GM18909 (cell line): ENCODE measurements at regions not wholly inside any gene's neighbourhood (a gene's known extent, or its start where the extent isn't known, plus 50 kb on each side); places are given as distances from the start of the nearest gene placed in this dataset.

Experiments used
- ATAC-seq: cut with Tn5 transposase; IDR thresholded peaks from one replicate; pipeline ENCODE4 v1.9.1; 2021; ENCODE audit warnings: mild to moderate bottlenecking; ENCODE audit not compliant: unreplicated experiment, poor library complexity

GRCh38 chr21:15354516-15354915, 289.7 kb upstream of the NRIP1 start:
- no peak for ATAC-seq

GRCh38 chr21:15355066-15355465, 290.3 kb upstream of the NRIP1 start:
- ATAC-seq: no peak

- no peak for ATAC-seq
These were observed 294.5 kb upstream of the NRIP1 start for GRCh38 chr21:15359251-15359650.

- ATAC-seq: no peak
These were observed 297.7 kb upstream of the NRIP1 start for GRCh38 chr21:15362458-15362857.

- ATAC-seq: no peak
These were observed 299.1 kb upstream of the NRIP1 start for GRCh38 chr21:15363921-15364320.

GRCh38 chr21:15365751-15366392, 301.1 kb upstream of the NRIP1 start:
- ATAC-seq: no peak

GRCh38 chr21:15366555-15366954, 301.8 kb upstream of the NRIP1 start:
- no peak for ATAC-seq

GRCh38 chr21:15367061-15367626, 302.3 kb upstream of the NRIP1 start:
- no peak for ATAC-seq

- ATAC-seq: no peak
These were observed 305.7 kb upstream of the NRIP1 start for GRCh38 chr21:15370462-15370975.

- no peak for ATAC-seq
These were observed 309.1 kb upstream of the NRIP1 start for GRCh38 chr21:15373941-15374340.

- ATAC-seq: no peak
These were observed 315.0 kb upstream of the NRIP1 start for GRCh38 chr21:15379776-15380175.

GRCh38 chr21:15383588-15383987, 318.8 kb upstream of the NRIP1 start:
- ATAC-seq: no peak

GRCh38 chr21:15390049-15390448, 325.2 kb upstream of the NRIP1 start:
- no peak for ATAC-seq

GRCh38 chr21:15397258-15397657, 332.5 kb upstream of the NRIP1 start:
- no peak for ATAC-seq

GRCh38 chr21:15400905-15401304, 328.9 kb upstream of the USP25 start:
- no peak for ATAC-seq

- no peak for ATAC-seq
These were observed 328.5 kb upstream of the USP25 start for GRCh38 chr21:15401331-15401730.

- ATAC-seq: no peak
These were observed 324.6 kb upstream of the USP25 start for GRCh38 chr21:15405214-15405613.

- no peak for ATAC-seq
These were observed 323.0 kb upstream of the USP25 start for GRCh38 chr21:15406791-15407190.

GRCh38 chr21:15407585-15407984, 322.2 kb upstream of the USP25 start:
- ATAC-seq: no peak

- peak; percentile 93 for ATAC-seq
These were observed 321.7 kb upstream of the USP25 start for GRCh38 chr21:15408089-15408488.

- no peak for ATAC-seq
These were observed 320.8 kb upstream of the USP25 start for GRCh38 chr21:15409031-15409430.

- ATAC-seq: no peak
These were observed 318.9 kb upstream of the USP25 start for GRCh38 chr21:15410853-15411252.
